Activated CD8-positive, alpha-beta T cell treated with anti-CD3 and anti-CD28 coated beads for 36 hours (primary cell): ENCODE measurements at regions not wholly inside any gene's neighbourhood (a gene's known extent, or its start where the extent isn't known, plus 50 kb on each side); places are given as distances from the start of the nearest gene placed in this dataset.

Experiments used
- ATAC-seq: fragments of 200-7000 bp; cut with Tn5 transposase; one replicate; pipeline ENCODE4 v1.10.0; 2021; ENCODE audit warnings: mild to moderate bottlenecking, moderate library complexity
- CTCF ChIA-PET: fragments of 350-600 bp; sonication (Branson Sonifier 250); formaldehyde crosslinking; loops from one replicate; lab custom pipeline; 2021; ENCODE audit warnings: antibody characterized with exemption; lab: Charles Lee
- POLR2A ChIA-PET: fragments of 350-600 bp; sonication (Branson Sonifier 250); formaldehyde crosslinking; loops from one replicate; lab custom pipeline; 2021; ENCODE audit warnings: antibody characterized with exemption; lab: Charles Lee
- DNase-seq: peaks from one replicate; pipeline ENCODE4 v3.0.0-alpha.2; 2020
- H3K27ac Mint-ChIP-seq: one replicate; pipeline ENCODE4 v1.8.0; 2021; ENCODE audit warnings: mild to moderate bottlenecking, mixed read lengths
- H3K27me3 Mint-ChIP-seq: one replicate; pipeline ENCODE4 v1.8.0; 2021; ENCODE audit warnings: mixed read lengths
- H3K36me3 Mint-ChIP-seq: one replicate; pipeline ENCODE4 v1.8.0; 2021; ENCODE audit warnings: low read depth, mixed read lengths
- H3K4me1 Mint-ChIP-seq: one replicate; pipeline ENCODE4 v1.8.0; 2021; ENCODE audit warnings: low read depth, mixed read lengths
- H3K4me3 Mint-ChIP-seq: one replicate; pipeline ENCODE4 v1.8.0; 2021; ENCODE audit warnings: mild to moderate bottlenecking, moderate library complexity, mixed read lengths
- H3K9me3 Mint-ChIP-seq: one replicate; pipeline ENCODE4 v1.8.0; 2021; ENCODE audit warnings: mixed read lengths
- intact Hi-C: fragments of 100-400 bp; cut with micrococcal nuclease; formaldehyde crosslinking; loops from one replicate; pipeline ENCODE4 v1.10.0; 2022
- TF ChIP-seq, protein P1 (sequence below): fragments of 200-600 bp; IDR thresholded peaks from one replicate; pipeline ENCODE4 v1.8.0; 2022; ENCODE audit warnings: antibody characterized with exemption, mild to moderate bottlenecking

DNA sequence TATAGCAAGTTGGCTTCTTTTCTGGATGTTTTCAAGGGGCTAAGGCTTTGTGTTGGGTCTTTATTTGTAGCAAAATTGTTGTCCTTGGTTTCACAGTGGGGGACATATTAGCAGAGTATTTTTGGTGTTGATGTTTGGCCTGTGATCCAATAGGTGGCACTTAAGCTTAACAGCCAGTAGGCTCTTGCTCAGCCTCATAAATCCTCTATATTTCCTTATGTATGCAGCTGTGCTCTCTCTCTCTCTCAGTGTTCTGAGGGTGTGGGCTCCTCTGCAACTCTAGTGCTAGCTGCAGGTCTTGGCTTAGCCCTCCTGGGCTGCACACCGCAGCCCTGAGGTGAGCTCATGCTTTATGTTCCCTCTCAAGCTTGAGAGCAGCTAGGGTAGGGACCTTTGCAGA, 195.0 kb upstream of the GHR start:
- ATAC-seq (no peak), DNase-seq (no peak)
- H3K36me3 Mint-ChIP-seq: no peaks in the 10 kb centered on the region
- no peaks in the 10 kb centered on the region for H3K27me3 Mint-ChIP-seq
- H3K27ac Mint-ChIP-seq: no peak overlapping the region
- CTCF ChIA-PET: no interaction called here
- TF ChIP-seq, protein P1, sequence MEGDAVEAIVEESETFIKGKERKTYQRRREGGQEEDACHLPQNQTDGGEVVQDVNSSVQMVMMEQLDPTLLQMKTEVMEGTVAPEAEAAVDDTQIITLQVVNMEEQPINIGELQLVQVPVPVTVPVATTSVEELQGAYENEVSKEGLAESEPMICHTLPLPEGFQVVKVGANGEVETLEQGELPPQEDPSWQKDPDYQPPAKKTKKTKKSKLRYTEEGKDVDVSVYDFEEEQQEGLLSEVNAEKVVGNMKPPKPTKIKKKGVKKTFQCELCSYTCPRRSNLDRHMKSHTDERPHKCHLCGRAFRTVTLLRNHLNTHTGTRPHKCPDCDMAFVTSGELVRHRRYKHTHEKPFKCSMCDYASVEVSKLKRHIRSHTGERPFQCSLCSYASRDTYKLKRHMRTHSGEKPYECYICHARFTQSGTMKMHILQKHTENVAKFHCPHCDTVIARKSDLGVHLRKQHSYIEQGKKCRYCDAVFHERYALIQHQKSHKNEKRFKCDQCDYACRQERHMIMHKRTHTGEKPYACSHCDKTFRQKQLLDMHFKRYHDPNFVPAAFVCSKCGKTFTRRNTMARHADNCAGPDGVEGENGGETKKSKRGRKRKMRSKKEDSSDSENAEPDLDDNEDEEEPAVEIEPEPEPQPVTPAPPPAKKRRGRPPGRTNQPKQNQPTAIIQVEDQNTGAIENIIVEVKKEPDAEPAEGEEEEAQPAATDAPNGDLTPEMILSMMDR: no peak
- no peaks in the 10 kb centered on the region for H3K9me3 Mint-ChIP-seq
- intact Hi-C loops: no loop called here
- H3K4me3 Mint-ChIP-seq: no peak overlapping the region
- no peaks in the 10 kb centered on the region for H3K4me1 Mint-ChIP-seq
- POLR2A ChIA-PET: no interaction called here

DNA sequence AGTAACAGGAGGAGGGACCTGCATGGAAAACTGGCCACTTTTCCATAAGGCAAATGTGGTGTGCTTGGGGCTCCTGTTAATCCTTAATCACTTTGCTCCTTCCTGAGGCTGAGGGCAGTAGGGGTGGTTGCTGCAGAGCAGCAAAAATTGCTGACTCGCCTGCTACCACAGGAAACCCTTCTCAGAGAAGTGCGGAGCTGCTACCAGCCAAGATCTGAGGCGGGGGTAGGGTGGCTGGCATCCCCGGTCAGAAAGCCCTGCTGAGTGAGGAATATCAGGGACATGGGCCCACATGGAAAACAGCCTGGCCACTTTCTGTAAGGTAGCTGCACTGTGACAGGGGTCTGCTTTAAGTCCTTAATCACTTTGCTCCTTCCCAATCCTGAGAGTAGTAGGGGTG, 192.4 kb upstream of the GHR start:
- no peak for ATAC-seq
- POLR2A ChIA-PET: no interaction called here
- no peak for DNase-seq
- no peaks in the 10 kb centered on the region for H3K36me3 Mint-ChIP-seq
- H3K4me1 Mint-ChIP-seq: no peaks in the 10 kb centered on the region
- H3K27ac Mint-ChIP-seq: no peak overlapping the region
- intact Hi-C loops: no loop called here
- CTCF ChIA-PET: no interaction called here
- H3K27me3 Mint-ChIP-seq: no peaks in the 10 kb centered on the region
- TF ChIP-seq, protein P1: no peak
- H3K9me3 Mint-ChIP-seq: no peaks in the 10 kb centered on the region
- no peak overlapping the region for H3K4me3 Mint-ChIP-seq

DNA sequence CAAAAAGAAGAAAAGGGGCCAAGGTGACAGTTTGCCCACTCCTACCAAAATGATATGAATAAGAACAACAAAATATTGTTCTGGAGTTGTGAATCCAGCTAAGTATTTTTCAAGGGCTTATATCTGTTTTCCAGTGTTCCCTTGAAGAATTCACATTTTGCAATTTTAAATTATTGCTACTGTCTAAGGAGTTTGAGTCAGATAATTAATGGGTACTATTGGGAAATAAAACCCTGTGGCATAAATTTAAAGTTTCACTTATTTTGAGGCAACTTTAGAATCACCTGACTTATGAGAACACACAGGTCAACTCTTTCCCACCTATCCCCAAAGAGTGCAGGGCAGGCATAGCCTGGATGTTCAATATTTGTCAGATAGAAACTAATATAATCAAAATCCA, 188.0 kb upstream of the GHR start:
- ChIA-PET CTCF (no interaction called here), POLR2A (no interaction called here)
- intact Hi-C loops: no loop called here
- no peak for ATAC-seq
- TF ChIP-seq, protein P1: no peak
- H3K9me3 Mint-ChIP-seq: no peaks in the 10 kb centered on the region
- H3K27me3 Mint-ChIP-seq: no peaks in the 10 kb centered on the region
- H3K27ac Mint-ChIP-seq: no peak overlapping the region
- no peaks in the 10 kb centered on the region for H3K4me1 Mint-ChIP-seq
- DNase-seq: no peak
- no peak overlapping the region for H3K4me3 Mint-ChIP-seq
- H3K36me3 Mint-ChIP-seq: no peaks in the 10 kb centered on the region

DNA sequence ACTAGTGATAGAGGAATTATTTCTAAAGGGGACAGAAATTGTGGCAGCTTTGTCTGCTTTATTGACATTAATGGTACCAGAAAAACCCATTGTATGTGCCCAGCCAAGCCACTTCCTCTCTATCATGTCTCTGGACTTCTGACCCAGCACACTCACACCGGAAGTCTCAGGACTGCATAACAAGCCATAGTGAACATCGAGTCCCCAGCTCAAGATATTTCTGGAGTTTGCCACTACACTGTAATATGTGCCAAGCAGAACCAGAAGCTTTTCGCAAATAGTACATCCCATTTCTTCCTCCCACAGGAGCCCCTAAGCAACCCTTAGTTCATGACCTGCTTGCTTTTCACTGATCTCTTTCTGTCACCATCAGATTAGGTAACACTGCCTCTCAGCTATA, 187.4 kb upstream of the GHR start:
- no peak overlapping the region for H3K4me3 Mint-ChIP-seq
- intact Hi-C loops: no loop called here
- DNase-seq: no peak
- POLR2A ChIA-PET: no interaction called here
- no peaks in the 10 kb centered on the region for H3K36me3 Mint-ChIP-seq
- no peak for ATAC-seq
- CTCF ChIA-PET: no interaction called here
- no peaks in the 10 kb centered on the region for H3K4me1 Mint-ChIP-seq
- TF ChIP-seq, protein P1: no peak
- H3K9me3 Mint-ChIP-seq: no peaks in the 10 kb centered on the region
- no peak overlapping the region for H3K27ac Mint-ChIP-seq
- no peaks in the 10 kb centered on the region for H3K27me3 Mint-ChIP-seq

DNA sequence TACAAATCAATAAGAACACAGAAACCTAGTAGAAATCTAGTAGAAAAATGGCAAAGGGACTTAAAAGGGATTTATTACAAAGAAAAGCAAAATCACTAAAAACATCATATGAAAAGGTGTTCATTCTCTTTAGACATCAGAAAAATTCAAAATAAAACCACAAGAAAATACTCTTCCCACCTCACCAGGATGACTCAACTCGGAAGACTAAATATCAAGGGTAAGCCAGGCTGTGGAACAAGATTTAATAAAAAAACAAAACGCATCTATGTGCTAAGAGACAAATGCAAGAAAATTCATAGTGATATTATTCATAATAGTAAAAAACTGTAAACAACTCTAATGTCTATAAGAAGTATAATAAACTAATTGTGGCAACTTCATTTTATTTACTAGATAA, 181.6 kb upstream of the GHR start:
- CTCF ChIA-PET: no interaction called here

More for the DNA sequence above, 181.6 kb upstream of the GHR start:
- POLR2A ChIA-PET: no interaction called here
- Mint-ChIP-seq H3K4me3 (no peak overlapping the region), H3K4me1 (no peaks in the 10 kb centered on the region), H3K27me3 (no peaks in the 10 kb centered on the region), H3K9me3 (no peaks in the 10 kb centered on the region), H3K27ac (no peak overlapping the region), H3K36me3 (no peaks in the 10 kb centered on the region)
- TF ChIP-seq, protein P1: no peak
- DNase-seq (no peak), ATAC-seq (no peak)
- intact Hi-C loops: no loop called here
